Suprapubic skin (tissue), 4 donors: ENCODE measurements at regions not wholly inside any gene's neighbourhood (a gene's known extent, or its start where the extent isn't known, plus 50 kb on each side); places are given as distances from the start of the nearest gene placed in this dataset.

Source experiments
- DNase-seq, 2 donors: peaks; one replicate each; pipeline ENCODE4 v3.0.0-alpha.2; 2019; ENCODE audit warnings: low spot score in 2 of 2
- H3K27ac ChIP-seq: fragments of 200-600 bp; sonication (generic); one replicate; pipeline ENCODE4 v1.5.1; 2019
- H3K27me3 ChIP-seq: fragments of 200-600 bp; sonication (generic); one replicate; pipeline ENCODE4 v1.5.1; 2019
- H3K36me3 ChIP-seq: fragments of 200-600 bp; sonication (generic); one replicate; pipeline ENCODE4 v1.5.1; 2019
- H3K4me1 ChIP-seq: fragments of 200-600 bp; sonication (generic); one replicate; pipeline ENCODE4 v1.5.1; 2019
- H3K4me3 ChIP-seq: fragments of 200-600 bp; sonication (generic); one replicate; pipeline ENCODE4 v1.5.1; 2019; ENCODE audit warnings: mild to moderate bottlenecking
- H3K9me3 ChIP-seq: fragments of 200-600 bp; sonication (generic); one replicate; pipeline ENCODE4 v1.5.1; 2019
- CTCF ChIP-seq, 2 donors: fragments of 200-600 bp in 1 of 2; fragments of 450-650 bp in 1 of 2; sonication (generic) in 1 of 2; IDR thresholded peaks; one replicate each; pipeline ENCODE4 v1.5.1; 2016 to 2019; ENCODE audit warnings: antibody characterized with exemption in 2 of 2, mild to moderate bottlenecking in 1 of 2, moderate library complexity in 1 of 2
- EP300 ChIP-seq: sonication (generic); formaldehyde crosslinking; IDR thresholded peaks from one replicate; pipeline ENCODE4 v1.6.1; 2017; ENCODE audit warnings: antibody characterized with exemption
- POLR2A ChIP-seq, 2 donors: fragments of 450-650 bp; IDR thresholded peaks; one replicate each; pipeline ENCODE4 v1.6.1; 2017; ENCODE audit warnings: antibody characterized with exemption in 2 of 2, mild to moderate bottlenecking in 2 of 2, moderate library complexity in 2 of 2
- POLR2AphosphoS5 ChIP-seq, 3 donors: sonication (generic); formaldehyde crosslinking; IDR thresholded peaks; one replicate each; pipeline ENCODE4 v1.6.1; 2017; ENCODE audit warnings: antibody characterized with exemption in 3 of 3
- WGBS: methylation state at CpG from one replicate; pipeline ENCODE4 v1.1.5; 2018; 5-methylcytosine and 5-hydroxymethylcytosine counted together

GRCh38 chr13:76439546-76439945 lies 446.7 kb downstream of the KCTD12 start:
- TF ChIP-seq POLR2AphosphoS5 (IDR thresholded peaks at IDR 0.05) (no peak), POLR2A (IDR thresholded peaks at IDR 0.05) (no peak), EP300 (no peak), CTCF (IDR thresholded peaks at IDR 0.05) (no peak)
- WGBS: 73% methylated on average over 2 of the region's 2 CpGs
- no peaks in the 10 kb centered on the region for H3K4me1 ChIP-seq

GRCh38 chr13:76438050-76438449 lies 448.2 kb downstream of the KCTD12 start:
- H3K4me1 ChIP-seq: no peaks in the 10 kb centered on the region
- WGBS: over 99% methylated on average over 2 of the region's 2 CpGs
- H3K27ac ChIP-seq: no peak overlapping the region
- no peaks in the 10 kb centered on the region for H3K36me3 ChIP-seq
- no peak overlapping the region for H3K4me3 ChIP-seq
- no peaks in the 10 kb centered on the region for H3K27me3 ChIP-seq
- H3K9me3 ChIP-seq: no peaks in the 10 kb centered on the region
- DNase-seq: no peak
- TF ChIP-seq CTCF (IDR thresholded peaks at IDR 0.05) (no peak), EP300 (no peak), POLR2A (IDR thresholded peaks at IDR 0.05) (no peak), POLR2AphosphoS5 (IDR thresholded peaks at IDR 0.05) (no peak)

More at GRCh38 chr13:76439546-76439945, 446.7 kb downstream of the KCTD12 start:
- H3K27ac ChIP-seq: no peak overlapping the region
- H3K4me3 ChIP-seq: no peak overlapping the region
- no peaks in the 10 kb centered on the region for H3K36me3 ChIP-seq
- DNase-seq: no peak
- H3K27me3 ChIP-seq: no peaks in the 10 kb centered on the region
- H3K9me3 ChIP-seq: no peaks in the 10 kb centered on the region

GRCh38 chr13:76425935-76426334 lies 460.3 kb downstream of the KCTD12 start:
- Histone ChIP-seq H3K4me3 (no peak overlapping the region), H3K27ac (no peak overlapping the region), H3K4me1 (no peaks in the 10 kb centered on the region), H3K9me3 (no peaks in the 10 kb centered on the region), H3K27me3 (no peaks in the 10 kb centered on the region), H3K36me3 (no peaks in the 10 kb centered on the region)
- WGBS: 38% methylated on average over 2 of the region's 2 CpGs
- no peak for DNase-seq
- TF ChIP-seq POLR2AphosphoS5 (IDR thresholded peaks at IDR 0.05) (no peak), CTCF (IDR thresholded peaks at IDR 0.05) (no peak), EP300 (no peak), POLR2A (IDR thresholded peaks at IDR 0.05) (no peak)

GRCh38 chr13:76421011-76421410 lies 465.2 kb downstream of the KCTD12 start:
- H3K9me3 ChIP-seq: no peaks in the 10 kb centered on the region
- no peak overlapping the region for H3K4me3 ChIP-seq
- TF ChIP-seq EP300: no peak
- no peak for TF ChIP-seq POLR2A (IDR thresholded peaks at IDR 0.05)
- TF ChIP-seq POLR2AphosphoS5 (IDR thresholded peaks at IDR 0.05): no peak
- no peak for TF ChIP-seq CTCF (IDR thresholded peaks at IDR 0.05)
- 86% methylated on average over 3 of the region's 3 CpGs for WGBS
- H3K4me1 ChIP-seq: no peaks in the 10 kb centered on the region
- no peaks in the 10 kb centered on the region for H3K36me3 ChIP-seq
- H3K27me3 ChIP-seq: no peaks in the 10 kb centered on the region
- no peak for DNase-seq
- no peak overlapping the region for H3K27ac ChIP-seq

- H3K4me1 ChIP-seq: no peaks in the 10 kb centered on the region
- no peak overlapping the region for H3K4me3 ChIP-seq
- H3K27ac ChIP-seq: no peak overlapping the region
- no peaks in the 10 kb centered on the region for H3K27me3 ChIP-seq
- TF ChIP-seq EP300: no peak
- TF ChIP-seq CTCF (IDR thresholded peaks at IDR 0.05): no peak
- TF ChIP-seq POLR2A (IDR thresholded peaks at IDR 0.05): no peak
- no peak for TF ChIP-seq POLR2AphosphoS5 (IDR thresholded peaks at IDR 0.05)
- H3K36me3 ChIP-seq: no peaks in the 10 kb centered on the region
- 48% methylated on average over 2 of the region's 2 CpGs for WGBS
- no peak for DNase-seq
- no peaks in the 10 kb centered on the region for H3K9me3 ChIP-seq
Observed at GRCh38 chr13:76418404-76418803, 467.8 kb downstream of the KCTD12 start.
